ENCODE measurements at regions not wholly inside any gene's neighbourhood (a gene's known extent, or its start where the extent isn't known, plus 50 kb on each side); places are given as distances from the start of the nearest gene placed in this dataset.

DNA sequence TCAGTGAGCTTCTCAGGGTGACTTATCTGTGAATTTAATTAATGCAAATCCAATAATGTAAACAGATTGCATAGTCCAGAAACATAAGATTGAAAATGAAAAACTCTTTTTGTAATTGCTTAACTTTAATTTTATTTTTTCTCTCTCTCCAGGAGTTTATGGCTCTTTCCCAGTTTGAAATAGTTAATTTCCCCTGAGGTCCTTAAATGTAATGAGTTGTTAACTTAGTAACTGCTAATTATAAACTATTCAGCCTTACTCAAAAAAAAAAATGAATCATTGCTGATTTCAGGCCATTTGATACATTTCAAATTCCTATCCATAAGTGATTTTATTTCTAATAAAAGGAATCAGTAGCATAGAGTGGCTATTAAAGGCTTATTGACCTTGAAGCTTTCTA, 84.1 kb upstream of the TRPC4 start:
- no peaks in the 10 kb centered on the region for H3K36me3 ChIP-seq (ENCODE audit: low read depth)
- no peaks in the 10 kb centered on the region for H3K79me2 ChIP-seq (ENCODE audit: insufficient read depth)
- H2AFZ ChIP-seq, result no peak overlapping the region
- no peak for DNase-seq
- TF ChIP-seq EZH2phosphoT487 (IDR thresholded peaks at IDR 0.05; ENCODE audit: insufficient read depth, low read depth) (no peak), EZH2 (IDR thresholded peaks at IDR 0.05; ENCODE audit: insufficient read depth, poor library complexity, severe bottlenecking) (no peak)
- no peaks in the 10 kb centered on the region for H3K9me3 ChIP-seq (ENCODE audit: low read depth)
- H4K20me1 ChIP-seq (ENCODE audit: insufficient read depth), result no peaks in the 10 kb centered on the region
- no peaks in the 10 kb centered on the region for H3F3A ChIP-seq (ENCODE audit: insufficient read depth)
- no peaks in the 10 kb centered on the region for H3K4me1 ChIP-seq (ENCODE audit: insufficient read depth)
- in situ Hi-C loops (cut with MboI), result no loop called here
- H3K4me3 ChIP-seq, result no peak overlapping the region
- H3K9ac ChIP-seq, result no peak overlapping the region
- H3K4me2 ChIP-seq (ENCODE audit: unreplicated experiment), result no peak overlapping the region
- no peaks in the 10 kb centered on the region for H3K9me2 ChIP-seq (ENCODE audit: insufficient read depth)
- H3K27ac ChIP-seq, result no peak overlapping the region
- no peaks in the 10 kb centered on the region; the same call in 1 of the 2 replicates for H3K27me3 ChIP-seq (replicated peaks; ENCODE audit: insufficient read depth)

DNA sequence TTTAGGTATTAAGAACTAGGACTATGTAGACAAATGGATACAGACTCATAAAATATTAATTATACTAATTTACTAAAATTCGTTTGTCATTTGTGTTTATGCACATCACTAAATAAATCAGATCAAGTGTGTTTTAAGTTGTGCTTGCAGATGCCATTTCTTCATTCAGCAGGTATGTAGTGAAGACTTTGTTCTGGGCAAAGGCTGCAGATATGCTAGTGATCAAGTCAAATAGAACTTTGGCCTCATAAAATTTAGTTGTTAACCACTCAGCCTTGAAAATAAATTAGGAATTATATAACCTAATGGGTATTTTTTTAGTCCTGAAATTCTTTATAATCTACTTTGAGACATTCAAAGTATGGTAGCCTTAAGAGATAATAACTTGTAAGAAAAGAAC, 80.4 kb upstream of the TRPC4 start:
- no peak overlapping the region for H3K9ac ChIP-seq
- no peaks in the 10 kb centered on the region for H3K9me3 ChIP-seq (ENCODE audit: low read depth)
- no peaks in the 10 kb centered on the region for H4K20me1 ChIP-seq (ENCODE audit: insufficient read depth)
- no peak overlapping the region for H3K27ac ChIP-seq
- no peak overlapping the region for H3K4me3 ChIP-seq
- no peaks in the 10 kb centered on the region for H3K4me1 ChIP-seq (ENCODE audit: insufficient read depth)
- no peak overlapping the region for H3K4me2 ChIP-seq (ENCODE audit: unreplicated experiment)
- H3K79me2 ChIP-seq (ENCODE audit: insufficient read depth), result no peaks in the 10 kb centered on the region
- no peak for DNase-seq
- no peaks in the 10 kb centered on the region for H3K36me3 ChIP-seq (ENCODE audit: low read depth)
- H3K9me2 ChIP-seq (ENCODE audit: insufficient read depth), result no peaks in the 10 kb centered on the region
- 6 to 12% methylated on average over 1 of the region's 1 CpG for WGBS, 2 experiments (ENCODE audit: low coverage in 1 of 2, low lambda C conversion rate in 2 of 2, missing lambda C conversion rate in 2 of 2)
- H2AFZ ChIP-seq, result no peak overlapping the region
- no peaks in the 10 kb centered on the region for H3K27me3 ChIP-seq (replicated peaks; ENCODE audit: insufficient read depth)
- no peaks in the 10 kb centered on the region for H3F3A ChIP-seq (ENCODE audit: insufficient read depth)
- TF ChIP-seq EZH2 (IDR thresholded peaks at IDR 0.05; ENCODE audit: insufficient read depth, poor library complexity, severe bottlenecking), result no peak
- no peak for TF ChIP-seq EZH2phosphoT487 (IDR thresholded peaks at IDR 0.05; ENCODE audit: insufficient read depth, low read depth)
- in situ Hi-C loops (cut with MboI), result no loop called here

DNA sequence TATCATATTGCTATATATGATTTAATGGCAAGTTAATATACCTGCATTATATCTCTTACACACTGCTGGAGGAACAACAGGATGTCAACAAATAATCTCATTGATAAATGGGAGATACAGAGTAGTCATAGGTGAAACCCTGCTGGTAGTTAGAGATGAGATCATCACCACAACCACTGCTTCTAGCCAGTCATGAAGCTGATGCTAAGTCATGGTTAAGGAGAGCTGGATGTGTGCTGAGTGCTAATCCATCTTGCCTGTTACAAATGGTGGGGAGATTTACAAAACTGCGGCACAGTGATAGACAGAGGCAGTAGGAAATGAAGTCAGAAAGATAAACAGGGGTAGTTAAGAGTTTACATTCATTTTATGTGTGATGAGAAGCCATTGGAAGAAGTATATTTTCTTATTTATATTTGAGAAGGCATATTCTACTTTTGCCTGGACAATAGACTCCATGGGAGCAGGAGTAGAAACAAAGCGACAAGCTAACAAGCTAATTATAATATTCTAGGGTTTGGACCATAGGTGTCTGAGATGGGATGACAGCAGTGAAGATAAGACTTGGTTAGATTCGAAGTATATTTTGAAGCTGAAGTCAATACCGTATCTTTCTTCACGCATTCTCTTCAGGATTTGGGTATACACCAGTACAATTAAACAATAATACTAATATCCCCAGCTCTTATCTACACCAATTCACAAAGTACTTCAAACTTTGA, 78.0 kb upstream of the TRPC4 start:
- Histone ChIP-seq H3F3A (ENCODE audit: insufficient read depth) (no peaks in the 10 kb centered on the region), H3K27me3 (replicated peaks; ENCODE audit: insufficient read depth) (no peaks in the 10 kb centered on the region), H3K4me2 (ENCODE audit: unreplicated experiment) (no peak overlapping the region), H3K9me3 (ENCODE audit: low read depth) (no peaks in the 10 kb centered on the region), H3K4me1 (ENCODE audit: insufficient read depth) (no peaks in the 10 kb centered on the region), H3K9me2 (ENCODE audit: insufficient read depth) (no peaks in the 10 kb centered on the region), H3K36me3 (ENCODE audit: low read depth) (no peaks in the 10 kb centered on the region), H3K79me2 (ENCODE audit: insufficient read depth) (no peaks in the 10 kb centered on the region), H4K20me1 (ENCODE audit: insufficient read depth) (no peaks in the 10 kb centered on the region), H3K27ac (no peak overlapping the region), H3K9ac (no peak overlapping the region), H3K4me3 (no peak overlapping the region), H2AFZ (no peak overlapping the region)
- 89 to 92% methylated on average over 5 of the region's 5 CpGs for WGBS, 2 experiments (ENCODE audit: low coverage in 1 of 2, low lambda C conversion rate in 2 of 2, missing lambda C conversion rate in 2 of 2)
- TF ChIP-seq EZH2phosphoT487 (IDR thresholded peaks at IDR 0.05; ENCODE audit: insufficient read depth, low read depth) (no peak), EZH2 (IDR thresholded peaks at IDR 0.05; ENCODE audit: insufficient read depth, poor library complexity, severe bottlenecking) (no peak)
- in situ Hi-C loops (cut with MboI), result no loop called here
- DNase-seq, result no peak

DNA sequence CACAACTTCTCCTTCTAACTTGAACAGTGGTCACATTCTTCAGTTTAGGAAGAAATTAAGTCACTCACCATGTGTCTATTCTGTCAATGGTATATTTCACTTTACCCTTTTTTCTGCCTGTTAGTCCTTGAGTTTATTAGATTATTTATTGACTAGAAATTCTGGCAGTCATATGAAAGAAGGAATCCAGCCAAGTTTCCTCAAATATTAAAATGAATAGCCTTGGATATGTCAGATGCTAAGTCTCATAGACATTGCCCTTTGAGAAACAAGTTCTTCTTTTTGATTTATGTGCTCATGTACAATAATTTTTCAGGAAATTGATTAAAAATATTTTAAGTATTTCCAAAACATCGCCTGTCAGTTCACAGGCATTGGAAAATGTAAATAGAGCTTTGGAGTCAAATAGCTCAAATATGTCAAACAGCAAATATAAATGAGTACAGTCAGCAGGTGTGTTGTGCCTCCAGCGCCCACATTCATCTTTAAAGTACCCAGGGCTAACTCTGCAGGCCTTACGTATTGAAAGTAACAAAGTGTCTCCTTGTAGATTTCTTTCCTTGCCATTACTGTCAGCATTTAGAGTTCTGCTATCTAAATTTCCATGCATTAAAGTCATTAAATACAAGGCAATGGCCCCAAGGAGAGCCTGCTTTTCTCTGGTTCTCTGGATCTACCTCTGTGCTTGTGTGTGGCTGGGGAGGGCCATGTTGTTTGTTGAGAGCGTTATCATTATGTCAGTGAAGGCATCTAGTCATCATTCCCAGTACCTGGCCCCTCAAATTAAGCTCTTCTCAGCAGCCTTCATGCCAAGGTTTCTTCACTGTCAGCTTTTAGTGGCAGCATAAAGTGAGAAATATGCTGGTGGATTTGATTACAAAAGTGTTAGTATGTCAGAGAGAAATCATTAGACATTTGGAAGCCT, 76.3 kb upstream of the TRPC4 start:
- Histone ChIP-seq H3K9me3 (ENCODE audit: low read depth) (no peaks in the 10 kb centered on the region), H3K4me3 (no peak overlapping the region), H3K9me2 (ENCODE audit: insufficient read depth) (no peaks in the 10 kb centered on the region), H3K4me1 (ENCODE audit: insufficient read depth) (no peaks in the 10 kb centered on the region), H3K4me2 (ENCODE audit: unreplicated experiment) (no peak overlapping the region), H3K79me2 (ENCODE audit: insufficient read depth) (no peaks in the 10 kb centered on the region), H3F3A (ENCODE audit: insufficient read depth) (no peaks in the 10 kb centered on the region), H2AFZ (peak overlapping the region; percentile 29), H3K27ac (no peak overlapping the region), H3K9ac (no peak overlapping the region), H4K20me1 (ENCODE audit: insufficient read depth) (no peaks in the 10 kb centered on the region), H3K27me3 (replicated peaks; ENCODE audit: insufficient read depth) (no peaks in the 10 kb centered on the region), H3K36me3 (ENCODE audit: low read depth) (no peaks in the 10 kb centered on the region)
- in situ Hi-C loops (cut with MboI), result no loop called here
- TF ChIP-seq EZH2phosphoT487 (IDR thresholded peaks at IDR 0.05; ENCODE audit: insufficient read depth, low read depth) (no peak), EZH2 (IDR thresholded peaks at IDR 0.05; ENCODE audit: insufficient read depth, poor library complexity, severe bottlenecking) (no peak)
- no peak for DNase-seq
- WGBS, 2 experiments (ENCODE audit: low coverage in 1 of 2, low lambda C conversion rate in 2 of 2, missing lambda C conversion rate in 2 of 2), result 47 to 52% methylated on average over 4 of the region's 4 CpGs

Data from GM23248 (cell line).